GM19023 (cell line): ENCODE measurements at regions not wholly inside any gene's neighbourhood (a gene's known extent, or its start where the extent isn't known, plus 50 kb on each side); places are given as distances from the start of the nearest gene placed in this dataset.

Experiments
- ATAC-seq: cut with Tn5 transposase; IDR thresholded peaks from one replicate; pipeline ENCODE4 v1.9.1; 2021; ENCODE audit warnings: mild to moderate bottlenecking, moderate library complexity; ENCODE audit not compliant: unreplicated experiment

- no peak for ATAC-seq
Observed at GRCh38 chr12:115444346-115444745, 760.4 kb upstream of the TBX3 start.

GRCh38 chr12:115443351-115443938, 759.5 kb upstream of the TBX3 start:
- no peak for ATAC-seq

DNA sequence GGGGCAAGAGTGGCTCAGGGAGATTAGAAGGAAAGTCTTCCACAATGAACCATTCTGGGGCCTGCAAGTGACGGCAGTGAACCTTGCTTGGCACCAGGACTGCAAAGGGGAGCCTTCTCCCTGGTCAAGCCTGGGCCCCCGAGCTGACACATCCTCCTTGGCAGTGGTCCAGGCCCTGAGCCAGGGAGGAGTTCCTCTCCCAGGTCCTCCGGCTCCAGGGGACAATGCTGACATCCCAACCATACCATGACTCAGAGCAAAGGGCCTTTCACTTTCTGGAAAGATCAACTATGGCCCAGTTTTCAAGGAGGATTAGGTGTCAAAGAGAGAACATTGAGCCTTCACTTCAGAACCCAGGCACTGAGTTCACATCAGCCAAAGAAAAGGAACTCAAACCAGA, 756.5 kb upstream of the TBX3 start:
- ATAC-seq = no peak

DNA sequence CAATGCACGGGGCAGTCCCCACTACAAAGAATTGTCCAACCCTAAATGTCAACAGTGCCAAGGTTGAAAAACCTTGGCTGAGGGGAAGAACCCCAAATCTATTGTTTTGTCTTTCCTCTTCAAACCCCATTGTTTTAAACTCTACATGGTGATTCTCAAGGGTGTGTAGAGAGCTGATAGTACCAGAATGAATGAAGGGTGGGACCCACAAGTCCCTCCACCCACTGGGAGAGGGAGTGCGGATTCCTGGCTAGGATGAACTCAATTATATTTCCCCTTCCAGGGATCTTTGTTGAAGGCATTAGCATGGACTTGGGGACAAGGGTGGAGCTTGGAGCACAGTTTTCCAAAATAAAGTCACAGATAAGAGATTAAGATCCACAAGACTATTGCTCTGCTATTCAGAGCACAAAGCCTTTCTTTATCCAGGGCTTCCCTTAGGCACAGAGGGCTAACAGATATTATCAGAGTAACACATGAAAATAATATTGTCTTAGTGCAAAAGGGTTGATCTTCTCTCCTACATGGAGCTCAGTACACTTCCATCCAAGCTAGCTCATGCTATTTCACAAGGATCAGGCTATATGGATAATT, 755.1 kb upstream of the TBX3 start:
- no peak for ATAC-seq

DNA sequence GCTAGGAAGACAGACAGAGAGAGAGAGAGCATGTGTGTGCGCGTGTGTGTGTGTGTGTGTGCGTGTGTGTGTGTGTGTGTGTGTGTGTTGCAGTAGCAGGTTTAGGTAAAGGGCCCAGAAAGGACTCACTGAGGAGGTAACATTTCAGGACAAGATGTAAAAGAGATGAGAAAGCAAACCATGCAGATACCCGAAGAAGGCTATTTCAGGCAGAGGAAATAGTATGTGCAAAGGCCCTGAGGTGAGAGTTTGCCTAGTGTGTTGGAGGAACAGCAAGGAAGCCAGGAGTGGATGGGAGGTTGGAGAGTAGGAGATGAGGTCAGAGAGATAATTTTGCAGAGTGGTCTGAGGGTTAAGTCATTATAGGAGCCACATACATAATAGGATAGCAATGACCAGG, 754.3 kb upstream of the TBX3 start:
- no peak for ATAC-seq

DNA sequence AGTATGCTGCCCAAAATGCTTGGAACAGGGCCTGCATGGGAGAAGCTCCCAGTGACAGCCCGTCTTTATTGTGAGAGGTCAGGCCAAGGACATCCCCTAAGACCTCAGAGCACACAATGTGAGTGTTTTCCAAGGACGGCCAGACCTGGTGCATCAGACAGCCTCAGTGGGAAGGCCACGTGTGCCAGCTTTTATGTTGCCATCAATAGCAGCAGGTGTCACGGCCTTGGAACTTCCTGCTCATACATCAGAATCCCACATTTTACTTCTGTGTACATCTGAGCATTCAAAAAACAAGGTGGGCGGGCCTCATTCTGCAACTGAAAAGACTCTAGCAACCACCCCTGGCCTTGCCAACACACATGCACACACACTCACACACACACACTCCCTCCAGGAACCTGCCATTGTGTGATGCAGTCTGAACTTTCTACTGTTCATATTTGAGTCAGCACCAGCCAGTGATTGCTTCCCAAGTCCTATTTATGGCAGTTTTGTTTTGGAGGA, 753.1 kb upstream of the TBX3 start:
- no peak for ATAC-seq

DNA sequence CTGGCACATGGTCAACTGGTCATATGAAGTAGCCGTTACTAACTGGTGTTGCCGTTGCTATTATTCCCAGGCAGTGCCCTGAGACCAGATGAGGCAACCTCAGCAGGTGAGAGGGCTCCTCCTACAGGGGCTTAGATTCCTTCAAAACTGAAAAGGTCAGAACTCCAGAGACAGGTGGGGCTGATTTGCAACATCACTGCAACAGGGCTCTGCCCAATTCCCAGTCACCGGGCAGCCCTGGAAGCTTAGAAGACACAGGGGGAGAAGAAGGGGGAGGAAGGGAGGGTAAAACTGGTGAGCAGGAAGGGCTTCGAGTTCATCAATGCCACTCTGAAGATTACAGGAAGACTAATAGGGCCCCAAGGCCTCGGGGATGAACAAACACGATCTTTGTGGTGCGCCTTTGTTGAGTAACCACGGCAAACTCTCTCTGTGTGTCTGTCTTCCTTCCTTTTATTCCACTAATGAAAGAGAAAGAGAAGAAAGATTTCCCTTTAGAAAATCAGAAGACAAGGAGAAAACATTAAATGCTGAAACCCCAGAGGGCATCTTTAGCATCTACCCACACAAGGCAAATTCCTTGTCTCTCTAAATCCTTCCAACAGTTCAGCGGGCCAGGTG, 749.1 kb upstream of the TBX3 start:
- ATAC-seq = no peak

DNA sequence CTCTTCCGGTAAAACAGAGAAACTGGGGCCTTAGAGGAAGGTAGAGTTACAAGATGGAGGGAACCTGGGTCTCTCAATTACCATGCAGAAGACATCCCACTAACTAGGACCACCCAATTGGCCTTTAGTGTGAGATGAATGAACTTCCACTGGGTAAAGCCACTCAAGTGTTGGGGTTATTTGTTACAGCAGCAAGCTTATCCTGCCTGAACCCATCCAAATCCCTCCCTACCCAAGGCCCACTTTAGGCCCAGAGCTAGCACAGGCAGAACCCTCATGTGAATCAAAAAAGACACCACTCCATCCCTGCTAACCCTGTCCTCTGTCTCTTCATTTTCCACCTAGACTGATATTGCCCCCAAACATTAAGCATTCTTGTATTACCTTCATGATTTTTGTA, 746.7 kb upstream of the TBX3 start:
- no peak for ATAC-seq

DNA sequence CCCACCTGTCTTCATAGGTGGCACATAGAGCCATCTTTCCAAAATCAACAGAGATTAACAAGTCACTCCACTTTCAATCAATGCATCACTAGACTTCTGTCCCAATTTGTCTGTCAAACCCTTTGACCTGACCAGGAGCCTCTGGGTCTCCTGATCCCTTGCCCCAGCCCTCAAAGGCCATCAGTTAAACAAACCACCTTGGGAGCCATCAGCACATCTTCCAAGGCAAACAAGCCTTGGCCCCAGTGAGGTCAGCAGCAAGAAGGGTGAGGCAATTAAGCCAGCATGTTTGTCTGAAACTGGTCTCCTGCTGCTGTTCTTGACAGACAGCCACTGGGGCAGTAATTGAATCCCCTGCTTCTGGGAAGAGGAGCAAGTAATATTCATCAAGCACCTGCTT, 742.8 kb upstream of the TBX3 start:
- no peak for ATAC-seq

DNA sequence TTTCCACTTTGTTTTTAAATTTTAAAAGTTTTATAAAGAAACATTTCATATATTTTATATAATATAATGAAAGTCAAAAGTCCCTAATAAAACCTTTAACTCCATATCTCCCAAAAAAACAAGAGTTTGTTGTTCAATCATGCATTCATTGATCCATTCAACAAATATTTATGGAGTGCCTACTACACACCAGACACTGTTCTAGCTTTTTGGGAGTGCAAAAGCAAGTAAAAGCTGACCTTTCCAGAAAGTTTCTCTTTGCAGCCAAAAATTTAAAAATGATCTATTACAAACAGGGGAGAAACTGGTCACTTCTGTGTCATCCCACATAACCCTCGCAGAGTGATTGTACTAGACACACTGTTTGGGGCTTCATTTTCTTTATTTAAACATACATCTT, 740.0 kb upstream of the TBX3 start:
- ATAC-seq = no peak

DNA sequence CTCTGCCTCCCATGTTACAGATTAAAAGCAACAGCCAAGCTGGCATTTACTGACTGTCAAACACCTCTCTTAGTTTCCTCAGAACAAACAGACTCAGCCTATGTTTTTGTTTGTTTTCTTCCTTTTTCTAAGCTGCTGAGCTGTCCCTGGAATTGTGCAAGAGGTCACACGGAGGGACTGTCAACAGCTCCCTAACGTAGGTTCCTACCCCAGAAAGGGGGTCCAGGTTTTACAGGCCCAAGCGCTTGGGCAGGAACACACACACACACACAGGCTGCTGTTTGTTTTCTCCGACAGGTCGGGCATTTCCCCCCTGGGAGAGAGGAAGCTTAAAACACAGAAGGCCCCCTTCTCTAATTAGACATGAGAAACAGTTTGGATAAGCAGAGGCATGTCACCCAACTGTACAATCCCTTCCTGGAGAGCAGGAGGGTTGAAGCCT, 739.6 kb upstream of the TBX3 start:
- no peak for ATAC-seq

DNA sequence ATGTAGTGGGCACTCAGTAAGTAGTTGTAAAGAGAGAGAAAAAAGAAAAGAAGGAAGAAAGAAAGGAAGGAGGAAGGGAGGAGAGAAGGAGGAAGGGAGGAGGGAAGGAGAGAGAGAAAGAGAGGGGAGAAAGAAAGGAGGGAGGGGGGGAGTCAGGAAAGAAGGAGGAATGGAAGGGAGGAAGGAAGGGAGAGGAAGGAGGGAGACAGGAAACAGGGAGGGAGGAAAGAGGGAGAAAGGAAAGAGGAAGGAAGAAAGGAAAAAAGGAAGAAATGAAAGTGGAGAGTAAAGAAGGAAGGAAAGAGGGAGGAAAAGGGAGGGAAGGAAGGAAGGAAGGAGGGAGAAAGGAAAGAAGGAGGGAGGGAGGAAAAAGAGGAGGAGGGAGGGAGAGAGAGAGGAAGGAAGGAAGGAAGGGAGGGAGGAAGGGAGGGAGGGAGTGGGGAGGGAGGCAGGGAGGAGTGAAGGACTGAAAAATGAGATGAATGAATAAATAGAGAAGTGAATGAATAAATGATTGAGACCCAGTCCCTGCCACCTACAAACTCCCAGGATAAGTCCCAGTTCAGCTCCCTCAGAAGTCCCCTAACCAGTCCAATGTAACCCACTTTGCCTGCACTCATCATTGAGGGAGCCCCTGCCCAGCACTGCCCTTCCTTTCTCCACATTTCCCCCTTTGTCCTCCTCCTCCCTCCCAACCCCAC, 739.0 kb upstream of the TBX3 start:
- ATAC-seq = no peak

DNA sequence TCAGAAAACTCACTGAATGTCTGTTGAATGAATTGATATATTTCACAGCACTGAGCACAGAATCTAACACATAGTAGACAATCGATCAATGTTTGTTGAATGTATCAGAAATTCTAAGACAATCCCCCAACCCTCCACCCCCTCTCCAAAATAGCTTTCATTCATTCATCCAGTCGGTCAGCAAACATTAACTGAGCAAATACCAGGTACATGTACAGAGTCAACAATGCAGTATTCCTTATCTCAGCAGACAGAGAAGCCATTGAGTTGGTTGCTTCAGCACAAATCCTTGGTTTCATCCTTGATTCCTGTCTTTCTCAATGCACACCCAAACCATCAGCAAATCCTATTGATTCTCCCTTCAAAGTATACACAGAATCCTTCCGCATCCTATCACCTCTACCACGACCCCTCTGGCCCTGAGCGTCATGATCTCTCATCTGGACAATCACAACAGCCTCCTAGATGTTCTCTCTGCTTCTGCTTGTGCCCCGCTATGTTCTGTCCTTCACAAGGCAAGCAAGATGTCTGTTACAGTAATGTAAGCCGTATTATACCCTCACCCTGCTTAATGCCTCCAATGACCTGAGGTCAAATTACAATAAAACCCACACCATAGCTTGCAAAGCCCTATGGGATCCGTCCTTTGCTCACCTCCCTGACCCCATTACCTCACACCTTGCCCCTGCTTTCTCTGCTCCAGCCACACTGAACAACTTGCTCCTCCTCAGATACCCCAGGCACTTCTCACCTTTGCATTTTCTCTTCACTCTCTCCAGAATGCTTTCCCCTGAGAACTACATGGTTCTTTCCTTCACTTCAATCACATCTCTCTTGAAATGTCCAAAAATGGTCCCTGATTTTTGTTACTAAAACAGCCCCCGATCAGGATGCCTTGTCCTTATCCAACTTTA, 738.1 kb upstream of the TBX3 start:
- ATAC-seq = no peak

DNA sequence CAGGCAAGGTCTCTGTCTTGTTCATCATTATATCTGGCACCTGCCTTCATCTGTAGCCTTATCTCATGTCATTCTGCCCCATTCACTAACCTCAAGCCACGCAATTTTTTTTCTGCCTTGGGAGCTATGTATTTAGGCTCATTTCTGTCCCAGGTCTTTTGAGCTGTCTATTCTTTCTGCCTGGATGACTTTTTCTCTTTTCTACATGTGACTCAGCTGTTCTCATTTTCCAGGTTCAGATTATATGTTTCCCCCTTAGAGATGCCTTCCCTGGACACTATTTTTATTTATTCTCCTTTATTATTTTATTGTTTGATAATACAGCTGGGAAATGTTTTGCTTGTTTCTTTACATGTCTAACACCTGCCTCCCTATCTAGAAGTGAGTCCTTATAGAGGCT, 737.4 kb upstream of the TBX3 start:
- no peak for ATAC-seq

DNA sequence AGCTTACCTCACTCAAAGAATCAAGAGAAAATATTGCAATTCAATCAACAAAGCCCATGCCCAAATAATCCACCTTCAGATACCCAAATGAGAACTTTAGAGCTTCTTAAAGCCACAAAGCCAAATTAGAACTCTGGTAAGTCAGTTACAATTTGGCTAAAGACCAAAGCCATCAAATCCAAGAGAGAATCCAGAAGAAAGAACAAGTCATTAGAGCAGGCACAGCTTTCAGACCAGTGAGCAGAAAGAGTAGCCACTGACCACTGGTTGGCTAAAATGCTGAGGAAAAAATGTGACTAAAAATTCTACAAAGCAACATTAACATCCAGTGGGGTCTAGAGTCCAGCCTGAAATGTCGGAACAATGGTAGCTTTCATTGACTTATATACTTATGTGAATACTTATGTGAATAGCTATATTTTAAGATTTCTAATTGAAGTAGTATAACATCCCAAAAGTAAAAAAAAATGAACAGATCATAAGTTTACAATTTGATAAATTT, 735.2 kb upstream of the TBX3 start:
- ATAC-seq = no peak

DNA sequence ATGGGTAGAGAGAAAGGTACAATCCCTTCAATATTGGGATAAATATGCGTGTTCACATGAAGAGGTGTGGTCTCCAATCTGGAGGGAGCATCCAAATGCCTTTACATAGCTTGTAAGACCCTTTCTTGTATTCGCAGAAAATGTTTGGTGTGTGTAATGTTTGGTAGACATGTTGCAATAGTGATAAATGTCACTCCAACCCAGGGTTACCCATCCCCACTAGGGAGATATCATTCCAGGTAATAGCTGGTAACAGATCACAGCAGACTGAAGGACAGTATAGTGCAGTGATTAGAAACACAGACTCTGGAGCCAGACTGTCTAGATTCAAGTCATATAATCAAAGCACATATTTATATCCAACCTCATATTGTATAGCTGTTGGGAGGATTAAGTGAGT, 733.6 kb upstream of the TBX3 start:
- no peak for ATAC-seq

DNA sequence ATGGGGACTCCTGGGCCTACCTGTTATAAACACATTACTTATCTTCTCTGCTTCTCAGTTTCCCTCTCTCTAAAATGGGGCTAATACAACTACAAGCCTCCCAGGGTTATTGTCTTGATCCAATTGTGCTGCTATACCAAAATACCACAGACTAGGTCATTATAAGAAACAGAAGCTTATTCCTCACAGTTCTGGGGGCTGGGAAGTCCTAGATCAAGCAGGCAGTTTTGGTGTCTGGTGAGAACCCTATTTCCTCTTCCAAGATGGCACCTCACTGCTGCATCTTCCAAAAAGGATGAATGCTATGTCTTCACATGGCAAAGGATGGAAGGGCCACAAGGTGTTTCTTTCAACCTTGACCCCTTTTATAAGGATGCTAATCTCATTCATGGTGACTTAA, 732.9 kb upstream of the TBX3 start:
- ATAC-seq = no peak

GRCh38 chr12:115413626-115414025, 729.7 kb upstream of the TBX3 start:
- no peak for ATAC-seq

DNA sequence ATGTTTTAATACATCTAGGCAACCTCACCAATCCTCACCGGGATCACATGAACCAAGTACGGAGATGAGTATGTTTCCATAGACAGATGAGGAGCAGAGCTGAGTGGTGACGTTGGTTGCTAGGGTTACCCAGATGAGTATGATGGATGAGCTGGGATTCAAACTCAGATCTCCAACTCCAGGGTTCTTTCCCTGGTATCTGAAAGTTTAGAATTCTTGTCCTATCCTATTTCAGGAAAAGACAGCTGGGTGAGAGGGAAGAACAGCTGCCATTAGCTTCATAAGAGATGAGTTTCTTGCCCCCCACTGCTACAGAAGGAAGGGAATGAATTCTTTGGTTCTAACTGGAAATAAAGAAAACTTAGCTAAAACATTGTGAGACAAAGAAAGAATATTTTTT, 728.9 kb upstream of the TBX3 start:
- ATAC-seq = no peak

DNA sequence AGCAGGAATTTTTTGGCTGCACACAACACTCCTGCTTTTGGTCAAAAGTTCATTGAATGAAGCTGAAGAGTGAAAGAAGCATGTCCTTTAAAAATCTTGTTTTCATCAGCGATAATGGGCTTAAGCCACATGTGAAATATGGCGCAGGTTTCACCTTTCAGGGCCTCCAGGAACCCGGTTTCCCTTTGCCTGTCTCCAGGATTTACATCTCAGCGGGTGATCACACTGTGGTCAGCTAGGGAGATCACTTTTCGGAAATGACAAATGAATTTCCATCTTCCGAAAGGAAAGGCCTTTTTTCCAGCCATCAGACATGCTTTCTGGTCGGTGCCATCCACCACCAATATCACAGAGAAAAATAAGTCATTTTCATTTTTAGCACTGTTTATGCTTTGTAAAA, 727.1 kb upstream of the TBX3 start:
- no peak for ATAC-seq

DNA sequence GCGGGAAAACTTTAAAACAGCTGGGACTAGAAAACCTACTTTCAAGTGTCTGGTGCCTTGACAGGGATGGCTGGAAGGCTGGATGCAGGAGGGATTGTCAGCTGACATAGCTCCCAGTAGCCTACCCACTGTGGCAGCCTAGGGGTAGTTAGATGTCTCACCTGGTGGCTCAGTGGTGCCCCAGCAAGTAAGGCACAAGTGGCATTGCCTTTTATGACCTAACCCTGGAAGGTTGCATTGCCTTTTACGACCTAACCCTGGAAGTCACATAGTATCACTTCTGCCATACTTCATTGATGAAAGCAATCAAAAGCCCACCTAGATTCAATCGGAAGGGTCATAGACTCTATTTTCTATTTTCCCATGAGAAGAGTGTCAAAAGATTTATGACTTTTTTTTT, 724.7 kb upstream of the TBX3 start:
- no peak for ATAC-seq
